ENCODE measurements at regions not wholly inside any gene's neighbourhood (a gene's known extent, or its start where the extent isn't known, plus 50 kb on each side); places are given as distances from the start of the nearest gene placed in this dataset.

- no peak overlapping the region for H3K27ac Mint-ChIP-seq (ENCODE audit: unreplicated experiment)
- no peaks in the 10 kb centered on the region for H3K4me1 Mint-ChIP-seq (ENCODE audit: low read depth, unreplicated experiment)
- no peak for DNase-seq
- intact Hi-C loops (cut with micrococcal nuclease; ENCODE audit: unreplicated experiment) = loop anchor here (2.0 kb wide), 1 partner anchor 105 kb away; no protein-coding TSS in a partner anchor
- Histone ChIP-seq H3K36me3 (ENCODE audit: control insufficient read depth, insufficient read depth, low read length) (no peaks in the 10 kb centered on the region), H3K4me3 (ENCODE audit: low read depth, low read length) (no peak overlapping the region), H3K9me3 (peaks cover 10% of the 10 kb centered on the region), H3K27me3 (replicated peaks; ENCODE audit: control insufficient read depth, insufficient read depth, low read length) (no peaks in the 10 kb centered on the region; the same call in 1 of the 2 replicates), H3K4me1 (no peaks in the 10 kb centered on the region; the same call in 1 of the 2 replicates)
- TF ChIP-seq CTCF (IDR thresholded peaks at IDR 0.05; ENCODE audit: insufficient read depth in 1 of 2, low read depth in 1 of 2, low read length in 1 of 2, severe bottlenecking in 1 of 2, unreplicated experiment in 1 of 2) = no peak
- CTCF ChIA-PET = interaction anchor here (0.8 to 8.2 kb wide), 2 partner anchors 20 to 160 kb away, joined by 3 to 118 read pairs; partner anchors contain the start of gene CCL1
- POLR2A ChIA-PET = no interaction called here
- BruUV-seq (replicated peaks) = no TSS peak
- peaks cover 7% of the 10 kb centered on the region for H3K9me3 Mint-ChIP-seq (ENCODE audit: unreplicated experiment)
- H3K4me3 Mint-ChIP-seq (ENCODE audit: unreplicated experiment) = no peak overlapping the region
- H3K27me3 Mint-ChIP-seq (ENCODE audit: insufficient read depth, unreplicated experiment) = peaks cover 19% of the 10 kb centered on the region
- no peaks in the 10 kb centered on the region for H3K36me3 Mint-ChIP-seq (ENCODE audit: insufficient read depth, unreplicated experiment)
Measured at GRCh38 chr17:34201767-34202166, 53.3 kb upstream of the CCL2 start.

- TF ChIP-seq CTCF (IDR thresholded peaks at IDR 0.05; ENCODE audit: insufficient read depth in 1 of 2, low read depth in 1 of 2, low read length in 1 of 2, severe bottlenecking in 1 of 2, unreplicated experiment in 1 of 2) = no peak
- DNase-seq = no peak
- H3K27ac Mint-ChIP-seq (ENCODE audit: unreplicated experiment) = no peak overlapping the region
- ChIA-PET POLR2A (no interaction called here), CTCF (interaction anchor here (8.2 kb wide), 1 partner anchor 158 kb away, joined by 118 read pairs; the partner anchor contains the start of gene CCL1)
- H3K27me3 Mint-ChIP-seq (ENCODE audit: insufficient read depth, unreplicated experiment) = peaks cover 19% of the 10 kb centered on the region
- no peaks in the 10 kb centered on the region for H3K4me1 Mint-ChIP-seq (ENCODE audit: low read depth, unreplicated experiment)
- no peak overlapping the region for H3K4me3 Mint-ChIP-seq (ENCODE audit: unreplicated experiment)
- Histone ChIP-seq H3K4me1 (no peaks in the 10 kb centered on the region; the same call in 1 of the 2 replicates), H3K36me3 (ENCODE audit: control insufficient read depth, insufficient read depth, low read length) (no peaks in the 10 kb centered on the region), H3K27me3 (replicated peaks; ENCODE audit: control insufficient read depth, insufficient read depth, low read length) (no peaks in the 10 kb centered on the region; the same call in 1 of the 2 replicates), H3K9me3 (no peaks in the 10 kb centered on the region), H3K4me3 (ENCODE audit: low read depth, low read length) (no peak overlapping the region)
- H3K9me3 Mint-ChIP-seq (ENCODE audit: unreplicated experiment) = peaks cover 7% of the 10 kb centered on the region
- H3K36me3 Mint-ChIP-seq (ENCODE audit: insufficient read depth, unreplicated experiment) = no peaks in the 10 kb centered on the region
- BruUV-seq (replicated peaks) = no TSS peak
- intact Hi-C loops (cut with micrococcal nuclease; ENCODE audit: unreplicated experiment) = no loop called here
Measured at GRCh38 chr17:34203018-34203638, 52.0 kb upstream of the CCL2 start.

- peaks cover 7% of the 10 kb centered on the region for H3K9me3 Mint-ChIP-seq (ENCODE audit: unreplicated experiment)
- no peak for TF ChIP-seq CTCF (IDR thresholded peaks at IDR 0.05; ENCODE audit: insufficient read depth in 1 of 2, low read depth in 1 of 2, low read length in 1 of 2, severe bottlenecking in 1 of 2, unreplicated experiment in 1 of 2)
- intact Hi-C loops (cut with micrococcal nuclease; ENCODE audit: unreplicated experiment) = no loop called here
- H3K27me3 ChIP-seq (replicated peaks; ENCODE audit: control insufficient read depth, insufficient read depth, low read length) = no peaks in the 10 kb centered on the region; the same call in 1 of the 2 replicates
- DNase-seq = no peak
- no peaks in the 10 kb centered on the region for H3K36me3 ChIP-seq (ENCODE audit: control insufficient read depth, insufficient read depth, low read length)
- H3K36me3 Mint-ChIP-seq (ENCODE audit: insufficient read depth, unreplicated experiment) = no peaks in the 10 kb centered on the region
- no peak overlapping the region for H3K4me3 Mint-ChIP-seq (ENCODE audit: unreplicated experiment)
- no peak overlapping the region for H3K4me3 ChIP-seq (ENCODE audit: low read depth, low read length)
- ChIA-PET CTCF (interaction anchor here (0.6 to 8.2 kb wide), 2 partner anchors 129 to 157 kb away, joined by 8 to 118 read pairs; partner anchors contain the start of gene CCL1), POLR2A (no interaction called here)
- no peak overlapping the region for H3K27ac Mint-ChIP-seq (ENCODE audit: unreplicated experiment)
- H3K9me3 ChIP-seq = no peaks in the 10 kb centered on the region
- no peaks in the 10 kb centered on the region; the same call in 1 of the 2 replicates for H3K4me1 ChIP-seq
- no peaks in the 10 kb centered on the region for H3K4me1 Mint-ChIP-seq (ENCODE audit: low read depth, unreplicated experiment)
- H3K27me3 Mint-ChIP-seq (ENCODE audit: insufficient read depth, unreplicated experiment) = peaks cover 12% of the 10 kb centered on the region
- BruUV-seq (replicated peaks) = no TSS peak
Measured at GRCh38 chr17:34204402-34204801, 50.7 kb upstream of the CCL2 start.
